LNCAP (cell line): ENCODE measurements at regions not wholly inside any gene's neighbourhood (a gene's known extent, or its start where the extent isn't known, plus 50 kb on each side); places are given as distances from the start of the nearest gene placed in this dataset.

Experiments used
- CTCF ChIP-seq: fragments of 450-650 bp; IDR thresholded peaks from 2 replicates; pipeline ENCODE4 v1.5.1; 2017; ENCODE audit warnings: mild to moderate bottlenecking

- no peak for TF ChIP-seq CTCF
These were observed 89.0 kb downstream of the TRIML1 start for GRCh38 chr4:188228279-188228678.

- no peak for TF ChIP-seq CTCF
These were observed 93.2 kb downstream of the TRIML1 start for GRCh38 chr4:188232428-188232827.

DNA sequence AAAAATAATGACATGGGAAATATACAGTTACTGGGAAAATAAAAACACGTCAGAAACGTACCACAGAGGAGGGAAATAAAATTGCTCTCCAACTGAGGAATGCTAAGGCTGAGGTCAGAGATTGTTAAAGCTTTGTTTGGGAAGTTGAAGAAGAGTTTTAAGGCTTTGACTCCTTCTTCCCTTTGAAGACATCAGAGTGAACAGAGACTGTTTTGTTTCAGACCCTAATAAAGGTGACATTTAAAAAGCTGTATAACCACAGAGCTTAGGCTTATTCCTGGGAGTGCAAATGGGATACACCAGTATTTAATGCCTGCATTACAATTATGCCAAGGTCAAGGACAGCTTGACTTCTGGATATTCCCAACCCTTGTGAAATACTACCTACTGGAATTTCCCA is 102.8 kb downstream of the TRIML1 start:
- no peak for TF ChIP-seq CTCF

GRCh38 chr4:188245651-188246050 is 106.4 kb downstream of the TRIML1 start:
- TF ChIP-seq CTCF = no peak

DNA sequence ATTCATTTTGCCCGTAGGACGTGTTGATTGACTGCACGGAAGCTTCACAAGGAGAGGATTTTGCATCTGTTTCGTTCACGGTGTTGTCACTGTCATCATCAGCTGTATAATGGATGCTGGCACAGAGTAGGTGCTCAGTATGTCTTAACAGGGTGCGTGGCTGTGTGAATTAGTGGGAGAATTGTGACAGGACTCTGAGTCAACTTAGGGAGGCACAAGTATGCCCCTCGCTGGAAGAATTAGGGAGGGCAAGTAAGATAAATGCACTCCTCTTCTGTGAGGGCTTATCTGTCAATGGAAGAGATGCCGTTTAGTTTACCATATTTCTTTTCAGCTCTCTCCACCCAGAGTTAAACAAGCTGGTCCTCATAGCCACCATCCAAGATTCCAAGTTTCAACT is 107.2 kb downstream of the TRIML1 start:
- no peak for TF ChIP-seq CTCF

GRCh38 chr4:188254211-188254610 is 115.0 kb downstream of the TRIML1 start:
- no peak for TF ChIP-seq CTCF

GRCh38 chr4:188262464-188262863 is 123.2 kb downstream of the TRIML1 start:
- TF ChIP-seq CTCF = no peak

DNA sequence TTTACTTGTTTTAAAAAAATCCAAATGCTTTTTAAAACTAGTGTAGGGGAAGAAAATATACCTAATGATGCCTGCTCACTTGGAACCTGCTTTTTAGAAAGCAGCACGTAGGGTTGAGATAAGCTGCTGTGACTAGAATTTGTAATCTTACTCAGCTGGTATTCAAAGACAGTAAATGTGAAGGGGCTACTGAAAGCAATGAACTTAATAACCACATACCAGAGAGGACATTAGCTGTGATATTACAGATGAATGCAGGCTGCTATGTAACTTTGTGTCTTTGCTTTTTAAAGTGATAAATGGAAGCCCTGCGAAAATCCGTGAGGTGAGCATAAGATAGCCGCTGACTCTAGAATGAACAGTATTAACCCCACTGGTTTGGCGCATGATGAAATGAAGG is 124.1 kb downstream of the TRIML1 start:
- no peak for TF ChIP-seq CTCF
